GM18519 (cell line): ENCODE measurements at regions not wholly inside any gene's neighbourhood (a gene's known extent, or its start where the extent isn't known, plus 50 kb on each side); places are given as distances from the start of the nearest gene placed in this dataset.
"Not testable (repeated sequence)": the region's sequence is repeated elsewhere in the genome, so short reads cannot be mapped to it uniquely, and the experiment has no call there.

Experiments
- ATAC-seq: cut with Tn5 transposase; IDR thresholded peaks from one replicate; pipeline ENCODE4 v1.9.1; 2021; ENCODE audit warnings: mild to moderate bottlenecking, moderate library complexity; ENCODE audit not compliant: unreplicated experiment, low FRiP score

DNA sequence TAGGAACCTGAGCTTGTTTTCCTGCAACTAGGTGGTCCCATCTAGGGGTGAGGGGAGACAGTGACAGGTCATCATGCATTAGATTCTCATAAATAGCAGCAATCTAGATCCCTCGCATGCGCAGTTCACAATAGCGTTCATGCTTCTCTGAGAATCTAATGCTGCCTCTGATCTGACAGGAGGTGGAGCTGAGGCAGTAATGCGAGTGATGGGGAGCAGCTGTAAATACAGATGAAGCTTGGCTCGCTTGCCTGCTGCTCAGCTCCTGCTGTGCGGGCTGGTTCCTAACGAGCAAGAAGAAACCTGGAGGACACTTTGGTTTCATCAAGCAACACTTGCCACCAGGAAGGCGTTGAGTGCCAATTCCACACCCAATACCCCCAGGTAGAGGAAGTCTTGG lies 95.1 kb upstream of the OLIG2 start:
- ATAC-seq: no peak

DNA sequence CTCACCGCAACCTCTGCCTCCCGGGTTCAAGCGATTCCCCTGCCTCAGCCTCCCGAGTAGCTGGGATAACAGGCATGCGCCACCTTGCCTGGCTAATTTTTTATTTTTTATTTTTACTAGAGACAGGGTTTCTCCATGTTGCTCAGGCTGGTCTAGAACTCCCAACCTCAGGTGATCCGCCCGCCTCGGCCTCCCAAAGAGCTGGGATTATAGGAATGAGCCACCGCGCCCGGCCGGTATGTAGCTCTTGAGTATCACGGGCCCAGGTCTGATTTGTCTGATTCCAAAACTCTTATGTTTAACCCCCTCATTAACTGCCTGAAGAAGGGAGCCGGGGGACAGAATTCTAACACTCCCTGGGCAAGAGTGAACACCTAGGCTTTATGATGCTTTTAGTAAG lies 91.7 kb upstream of the OLIG2 start:
- ATAC-seq: not testable (repeated sequence)

DNA sequence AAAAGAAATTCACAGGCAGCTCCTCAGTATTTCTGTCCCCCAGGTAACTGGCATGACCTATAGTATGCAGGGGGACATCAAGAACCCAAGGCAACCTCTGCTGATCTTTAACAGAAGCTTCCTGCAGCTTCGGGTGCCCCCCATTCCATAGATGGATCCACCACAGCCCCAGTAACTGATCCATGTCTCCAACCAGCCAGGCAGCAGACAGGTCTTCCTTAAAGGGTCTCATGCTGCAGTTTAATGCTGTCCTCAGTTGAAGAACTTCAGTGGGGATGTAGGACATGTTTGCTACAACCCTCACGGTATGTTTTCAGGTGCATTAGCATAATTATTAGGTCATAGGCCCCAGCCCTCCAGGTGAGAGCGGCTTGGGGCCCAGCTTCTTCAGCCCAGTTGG lies 90.9 kb upstream of the OLIG2 start:
- no peak for ATAC-seq

DNA sequence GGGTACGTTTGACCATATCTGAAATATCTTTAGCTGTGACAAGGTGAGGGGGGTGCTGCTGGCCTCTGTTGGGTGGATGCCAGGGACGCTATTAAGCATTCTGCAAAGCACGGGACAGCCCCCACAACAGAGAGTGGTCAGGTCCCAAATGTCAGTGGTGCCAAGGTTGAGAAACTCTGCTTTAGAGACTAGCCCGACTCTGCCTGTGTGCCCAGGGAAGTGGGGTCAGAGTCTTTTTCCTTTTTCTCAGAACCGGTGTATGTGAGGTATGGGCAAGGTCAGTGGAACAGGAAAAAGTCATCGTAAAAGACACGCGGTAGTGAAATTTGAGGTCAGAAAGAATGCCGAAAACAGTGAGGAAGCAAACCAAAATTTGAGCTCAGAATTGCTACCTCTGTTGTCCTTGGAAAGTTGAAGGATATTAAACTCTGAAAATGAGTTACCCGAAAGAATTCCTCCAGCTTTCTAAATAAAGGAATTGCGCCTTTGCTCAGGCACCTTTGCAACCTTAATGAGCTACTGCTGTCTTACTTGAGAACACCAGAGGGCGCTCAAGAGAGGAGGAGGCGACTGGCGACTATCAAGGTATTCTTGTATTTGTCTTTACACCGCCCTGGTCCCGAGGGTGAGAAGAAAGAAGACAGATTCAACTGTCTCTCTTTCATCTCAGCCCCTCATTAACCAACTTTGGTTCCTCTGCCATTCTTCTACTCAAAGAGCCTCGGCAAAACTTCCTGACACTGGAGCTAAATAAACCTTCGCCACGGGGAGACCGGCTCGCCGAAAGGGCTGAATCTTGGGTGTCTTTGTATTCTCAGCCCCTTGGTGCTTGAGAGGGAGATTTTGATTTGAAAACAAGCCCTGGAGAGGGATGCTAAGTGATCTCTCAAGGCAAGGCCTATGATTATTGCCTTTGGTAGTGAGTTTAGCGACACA lies 85.4 kb upstream of the OLIG2 start:
- ATAC-seq: no peak

DNA sequence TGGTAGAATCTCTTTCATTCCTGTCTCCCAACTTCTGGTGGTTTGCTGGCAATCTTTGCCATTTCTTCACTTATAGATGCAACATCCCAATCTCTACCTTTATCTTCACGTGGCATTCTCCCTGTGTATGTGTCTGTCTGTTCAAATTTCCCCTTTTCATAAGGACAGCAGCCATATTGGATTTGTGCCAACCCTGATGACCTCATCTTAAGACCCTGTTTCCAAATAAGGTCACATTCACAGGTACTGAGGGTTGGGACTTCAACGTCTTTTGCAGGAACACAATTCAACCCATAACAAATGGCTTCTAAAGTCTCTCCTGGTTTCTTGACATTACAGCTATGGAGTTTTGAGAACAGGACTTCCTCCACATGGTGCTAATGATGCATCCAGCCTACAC lies 84.5 kb upstream of the OLIG2 start:
- ATAC-seq: no peak

DNA sequence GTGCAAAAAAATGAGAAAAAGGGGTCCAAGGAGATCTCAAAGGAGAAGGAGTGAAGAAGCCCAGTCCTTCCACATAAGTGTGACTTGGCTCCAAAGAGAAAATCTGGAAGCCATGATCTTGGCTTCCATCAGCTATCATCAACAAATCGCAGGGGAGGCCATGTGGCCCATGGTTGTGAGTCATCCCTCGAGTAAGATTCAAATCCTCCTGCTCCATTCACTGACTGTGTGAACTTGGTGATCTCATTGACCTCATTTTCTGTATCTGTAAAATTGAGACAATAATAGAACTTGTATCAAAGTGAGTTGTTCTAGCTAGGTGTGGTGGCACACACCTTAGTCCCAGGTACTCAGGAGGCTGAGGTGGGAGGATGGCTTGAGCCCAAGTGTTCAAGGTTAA lies 79.1 kb upstream of the OLIG2 start:
- no peak for ATAC-seq

DNA sequence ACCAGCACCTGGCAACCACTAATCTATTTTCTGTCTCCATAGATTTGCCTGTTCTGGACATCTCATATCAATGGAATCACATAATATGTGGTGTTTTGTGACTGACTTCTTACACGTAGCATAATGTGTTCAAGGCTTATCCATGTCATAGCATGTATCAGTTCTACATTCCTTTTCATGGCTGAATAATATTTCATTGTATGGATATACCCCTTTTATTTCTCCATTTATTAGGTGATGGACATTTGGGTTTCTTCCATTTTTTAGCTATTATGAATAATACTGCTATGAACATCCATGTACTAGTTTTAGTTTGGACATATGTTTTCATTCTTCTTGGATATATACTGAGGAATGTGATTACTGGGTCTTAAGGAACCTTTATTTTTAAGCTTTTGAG lies 78.0 kb upstream of the OLIG2 start:
- no peak for ATAC-seq

DNA sequence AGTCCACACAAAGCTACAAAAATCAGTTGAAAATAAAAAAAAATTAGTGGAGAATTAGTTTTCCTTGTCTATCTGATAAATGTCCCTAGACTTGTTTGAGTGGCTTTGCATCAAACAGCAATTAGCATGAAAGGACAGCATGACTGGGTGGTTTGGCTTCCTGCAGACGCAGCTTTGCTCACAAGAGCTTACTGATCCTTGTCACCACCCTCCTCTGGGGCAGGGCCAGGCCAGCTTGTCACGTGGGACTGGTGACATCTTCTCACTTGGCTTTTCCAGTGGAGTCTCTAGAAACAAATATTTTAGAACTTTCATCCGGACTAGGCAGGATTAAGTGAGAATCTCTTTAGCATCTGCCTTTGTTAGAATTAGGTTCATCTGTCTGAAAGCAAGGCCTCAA lies 76.0 kb upstream of the OLIG2 start:
- ATAC-seq: no peak

DNA sequence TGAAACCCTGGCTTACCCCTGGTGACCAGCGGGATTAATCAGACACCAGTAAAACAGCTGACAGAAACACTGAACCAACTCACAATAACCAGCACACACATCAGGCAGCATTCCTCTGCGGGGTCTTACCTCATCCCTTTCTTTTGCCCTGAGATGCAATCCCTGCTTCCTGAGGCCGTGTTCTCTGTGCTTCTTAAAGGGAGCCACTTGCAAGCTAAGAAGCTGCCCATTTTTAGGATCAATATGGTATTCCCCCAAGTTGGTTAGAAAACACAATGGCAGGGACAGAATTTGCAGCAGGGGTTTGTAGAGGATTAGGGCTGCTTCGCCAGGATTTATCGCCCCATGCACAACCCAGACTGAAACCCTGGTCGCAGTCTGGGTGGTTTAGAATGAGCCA lies 74.7 kb upstream of the OLIG2 start:
- no peak for ATAC-seq

DNA sequence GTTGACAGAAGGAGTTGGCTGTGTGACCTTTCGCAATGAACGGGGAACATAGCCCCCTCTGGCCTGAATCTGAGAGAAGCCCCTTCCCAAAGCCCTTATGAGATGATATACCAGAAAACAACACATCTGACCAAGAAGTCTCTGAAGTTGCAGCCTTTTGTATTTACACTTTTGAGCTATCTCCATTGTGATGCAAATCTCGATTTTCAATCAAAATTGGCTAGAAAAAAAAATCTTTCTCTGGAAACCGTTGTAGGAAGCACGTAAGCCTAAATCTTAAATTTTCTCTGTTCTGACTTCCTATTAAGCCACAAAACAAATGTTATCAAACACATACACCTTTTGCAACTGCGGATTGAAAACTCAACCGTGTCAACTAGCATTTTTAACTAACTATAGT lies 71.4 kb upstream of the OLIG2 start:
- ATAC-seq: no peak

DNA sequence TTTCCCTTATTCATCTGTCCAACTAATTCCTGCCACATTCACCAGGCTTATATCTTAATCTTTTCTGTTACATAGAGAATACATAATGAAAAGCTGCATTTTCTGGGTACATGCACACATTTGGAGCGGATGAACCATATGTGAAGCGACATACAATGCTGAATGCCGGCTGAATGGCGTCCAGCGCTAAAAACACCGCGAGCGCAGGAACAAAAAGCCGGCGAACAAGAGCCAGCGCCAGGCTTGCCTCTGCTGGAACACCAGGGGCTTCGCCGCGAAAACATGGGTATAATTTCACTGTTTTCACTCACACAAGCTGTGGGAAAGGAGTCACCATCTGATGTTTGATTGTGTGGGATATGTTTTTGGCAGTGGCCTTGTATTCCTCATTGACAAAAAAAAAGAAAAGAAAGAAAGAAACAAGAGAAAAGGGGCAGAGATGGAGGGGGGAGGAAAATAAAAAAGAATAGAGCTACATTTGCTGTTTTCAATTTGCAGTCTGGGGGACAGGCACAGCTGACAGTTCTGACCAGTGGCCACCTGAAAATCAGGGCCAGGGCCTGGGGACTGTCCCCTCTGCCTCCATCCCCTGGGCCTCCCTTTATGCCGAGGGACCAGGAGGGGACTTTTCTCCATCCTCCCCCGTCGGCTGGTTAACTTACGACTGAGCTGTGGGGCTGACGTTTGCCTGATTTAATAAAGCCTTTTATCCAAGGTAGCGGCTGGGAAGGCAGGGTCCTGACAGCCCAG lies 70.2 kb upstream of the OLIG2 start:
- no peak for ATAC-seq

DNA sequence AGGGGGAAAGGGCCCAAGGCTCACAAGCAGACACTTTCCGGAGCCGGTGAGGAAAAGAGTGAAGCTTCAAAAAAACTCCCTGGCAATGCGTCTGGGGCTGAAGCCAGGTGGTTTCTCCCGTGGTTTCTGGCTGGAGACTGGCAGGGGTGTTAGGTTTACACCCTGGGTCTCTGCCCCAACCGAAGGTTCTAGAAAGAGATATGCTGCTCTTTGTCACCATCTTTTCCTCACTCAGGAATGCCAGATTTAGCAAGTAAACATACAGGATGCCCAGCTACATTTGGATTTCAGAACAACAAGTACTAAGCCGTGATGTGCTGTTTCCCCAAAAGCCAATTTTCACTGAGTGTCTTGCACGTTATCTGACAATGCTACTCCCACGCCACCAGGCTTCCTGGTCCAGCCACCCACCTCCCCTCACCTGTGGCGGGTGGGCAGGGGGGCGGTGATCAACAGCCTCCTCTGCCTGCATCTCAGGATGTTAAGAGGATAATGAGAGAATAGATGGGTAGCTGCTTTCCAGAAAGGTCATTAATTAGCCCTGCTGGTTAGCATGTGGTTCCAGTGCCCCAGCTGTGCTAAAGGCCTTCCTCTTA lies 69.6 kb upstream of the OLIG2 start:
- no peak for ATAC-seq

DNA sequence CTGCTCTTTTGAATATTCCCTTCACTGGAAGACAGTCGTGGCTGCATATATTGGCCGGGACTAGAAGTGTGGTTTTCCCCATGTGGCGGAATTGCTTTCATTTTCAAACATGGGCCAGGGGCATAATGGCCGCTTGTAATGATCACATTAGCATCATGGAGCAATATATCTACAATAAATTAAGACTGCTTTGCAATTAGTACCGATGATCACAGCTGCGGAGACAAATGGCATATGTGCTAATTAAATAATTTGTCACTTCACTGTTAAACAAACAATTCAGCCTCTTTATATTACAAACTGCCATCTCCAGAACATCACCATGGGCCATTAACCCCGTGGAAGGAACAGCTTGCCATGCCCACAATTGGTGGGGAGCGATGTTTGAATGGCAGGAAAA lies 68.2 kb upstream of the OLIG2 start:
- no peak for ATAC-seq

DNA sequence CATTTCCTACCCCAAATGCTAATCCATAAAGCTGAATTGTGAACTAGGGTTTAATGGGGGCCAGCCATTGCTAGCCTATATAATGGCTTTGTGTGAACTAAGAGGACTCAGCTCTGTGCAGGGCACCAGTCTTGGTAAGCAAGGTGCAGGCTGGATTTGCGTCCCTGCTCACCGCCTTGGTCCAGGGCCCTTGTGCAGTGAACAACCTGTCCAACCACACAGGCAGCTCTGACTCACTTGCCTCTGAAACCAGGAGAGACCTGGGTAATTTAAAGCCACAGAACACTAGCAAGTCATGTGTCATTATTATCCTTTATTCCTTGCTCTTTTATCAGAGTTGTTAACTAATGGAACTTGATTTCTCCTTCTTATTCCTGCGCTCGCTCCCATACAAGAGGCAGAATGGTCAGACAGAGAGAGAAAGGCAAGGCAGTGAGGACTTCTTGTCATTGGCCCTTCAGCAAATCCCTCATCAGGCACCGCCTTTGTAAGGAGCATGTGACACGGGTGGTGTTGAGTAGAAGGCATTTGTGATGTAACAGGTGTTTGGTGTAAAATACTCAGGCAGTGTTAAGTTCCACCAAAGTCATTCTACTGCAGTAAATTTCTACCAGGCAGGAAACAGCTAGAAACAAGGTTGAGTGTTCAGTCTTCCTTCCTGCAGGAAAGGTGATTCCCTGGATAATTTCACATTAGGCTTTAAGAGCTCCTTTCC lies 67.3 kb upstream of the OLIG2 start:
- ATAC-seq: no peak

DNA sequence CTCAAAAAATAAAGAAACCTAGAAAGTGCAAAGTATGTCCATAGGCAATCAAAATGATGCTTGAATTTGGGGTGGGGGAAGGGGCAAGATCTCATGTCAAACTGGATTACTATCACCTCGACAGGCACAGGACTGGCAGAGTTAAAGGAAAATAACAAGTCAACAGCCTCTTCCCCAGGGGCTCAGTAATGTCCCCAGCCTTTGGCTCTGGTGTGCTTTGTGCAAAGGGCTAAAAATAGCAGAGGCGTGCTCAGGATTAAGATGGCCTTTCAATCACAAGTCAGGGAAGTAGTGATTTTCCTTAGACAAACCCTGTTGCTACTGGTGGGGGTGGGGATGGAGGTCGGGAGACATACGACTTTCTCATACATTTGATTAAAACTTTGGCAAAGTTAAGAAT lies 63.5 kb upstream of the OLIG2 start:
- no peak for ATAC-seq

DNA sequence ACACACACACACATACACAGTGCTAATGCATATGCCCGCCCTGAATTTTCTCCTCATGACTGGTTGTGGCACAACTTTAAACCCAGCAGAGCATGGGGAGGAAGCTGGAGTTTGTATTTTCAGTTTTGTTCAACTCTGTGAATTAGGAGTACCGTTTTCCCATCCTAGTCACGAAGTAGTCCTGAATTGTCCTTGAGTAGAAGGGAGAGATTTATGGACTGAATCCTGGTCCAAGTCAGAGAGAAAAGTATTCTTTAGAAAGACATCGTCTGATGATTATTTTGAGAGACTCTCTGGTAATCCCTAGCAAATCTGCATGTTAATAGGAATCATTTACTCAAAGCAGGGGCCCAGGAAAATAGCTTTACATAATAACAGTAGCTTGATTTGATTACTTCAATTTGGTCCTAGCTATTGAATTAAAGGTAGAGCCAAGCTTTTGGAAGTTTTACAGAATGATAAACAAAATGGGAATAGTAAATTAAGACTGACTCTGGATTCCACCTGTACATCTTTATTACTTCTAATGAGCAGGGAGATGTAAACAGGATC lies 60.5 kb upstream of the OLIG2 start:
- no peak for ATAC-seq

DNA sequence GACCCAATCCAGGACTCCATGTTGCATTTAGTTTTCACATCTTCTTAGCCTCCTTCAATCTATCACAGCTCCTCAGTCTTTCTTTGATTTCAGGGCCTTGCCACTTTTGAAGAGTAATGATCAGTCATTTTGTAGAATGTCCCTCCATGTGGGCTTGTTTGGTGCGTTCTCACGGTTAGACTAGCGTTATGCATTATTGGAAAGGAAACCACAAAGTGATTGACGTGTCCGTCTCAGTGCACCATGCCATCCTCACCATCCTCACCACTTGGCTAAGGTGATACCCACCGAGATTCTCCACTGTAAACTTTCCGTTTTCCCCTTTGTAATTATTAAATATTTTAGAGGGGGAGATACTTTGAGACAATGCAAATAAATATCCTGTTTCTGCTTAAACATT lies 59.6 kb upstream of the OLIG2 start:
- no peak for ATAC-seq

DNA sequence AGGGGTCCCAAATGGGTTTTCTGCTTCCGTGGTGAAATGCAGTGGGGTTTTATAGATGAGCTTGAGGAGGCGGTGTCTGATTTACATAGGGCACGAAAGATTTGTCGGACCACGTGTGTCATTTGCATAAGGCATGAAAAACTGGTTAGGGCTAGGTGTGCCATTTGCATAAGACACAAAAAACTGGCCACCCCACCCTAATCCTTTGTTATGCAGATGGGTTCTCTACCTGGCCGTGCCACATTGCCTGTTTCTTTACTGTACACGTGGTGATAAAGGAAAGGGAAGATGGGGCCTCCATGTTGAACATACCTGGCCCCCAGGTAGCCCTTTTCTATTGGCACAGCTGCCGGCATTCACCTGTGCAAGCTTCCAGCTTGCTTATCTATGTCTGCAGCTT lies 57.6 kb upstream of the OLIG2 start:
- not testable (repeated sequence) for ATAC-seq

DNA sequence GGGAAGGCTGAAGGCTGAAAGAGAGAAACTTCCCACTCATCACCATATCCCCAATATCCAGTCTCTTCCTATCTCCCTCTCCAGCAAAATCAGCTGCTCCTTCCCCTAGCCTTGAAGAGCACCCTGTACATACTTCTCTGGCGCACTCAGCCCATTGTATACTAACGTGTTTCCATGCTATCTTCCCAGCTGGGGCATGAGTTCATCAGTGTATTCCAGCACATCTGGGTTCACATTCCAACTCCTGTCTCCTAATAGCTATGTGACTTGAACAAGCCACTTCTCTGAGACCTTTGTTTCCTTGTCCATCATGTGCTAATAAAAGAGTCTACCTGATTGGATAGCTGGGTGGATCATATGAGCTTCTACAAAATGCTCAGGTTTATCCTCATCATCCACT lies 51.1 kb upstream of the OLIG2 start:
- no peak for ATAC-seq

DNA sequence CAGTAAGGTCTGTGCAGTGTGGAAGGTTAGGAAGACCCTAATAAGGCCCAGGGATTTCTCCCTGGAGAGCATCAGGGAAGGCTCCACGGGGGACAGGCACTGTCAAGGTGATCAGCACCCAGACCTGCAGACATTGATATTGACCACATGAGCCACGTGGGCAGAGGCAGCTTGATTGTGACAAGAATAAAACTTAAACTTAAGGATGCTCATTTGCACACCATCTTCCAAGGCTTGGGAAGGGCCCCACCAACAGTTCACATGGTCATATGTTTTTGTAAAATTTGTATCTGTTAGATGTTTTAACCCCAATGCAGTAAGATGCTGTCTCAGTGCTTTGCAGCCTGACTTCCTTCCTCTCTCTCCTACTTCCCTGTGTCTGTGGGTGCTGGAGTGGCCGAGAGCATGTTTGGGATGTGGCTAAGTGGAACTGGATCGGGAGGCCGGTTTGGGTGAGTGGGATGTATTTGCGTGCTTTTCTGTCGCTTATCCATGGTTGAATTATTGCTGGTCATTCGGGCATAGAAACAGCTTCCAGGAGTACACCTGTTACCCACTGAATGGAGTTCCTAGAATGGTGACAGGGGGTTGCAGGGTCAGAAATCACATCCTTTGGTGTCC lies 49.8 kb upstream of the OLIG2 start:
- ATAC-seq: no peak
